H9 (cell line): ENCODE measurements at regions not wholly inside any gene's neighbourhood (a gene's known extent, or its start where the extent isn't known, plus 50 kb on each side); places are given as distances from the start of the nearest gene placed in this dataset.

Experiments used
- DNase-seq: peaks from one replicate; pipeline ENCODE4 v3.0.0-alpha.2; 2017
- H2AFZ ChIP-seq: one replicate; pipeline ENCODE4 v1.6.1; 2013; ENCODE audit warnings: mild to moderate bottlenecking, low read length, control low read depth, moderate library complexity
- H2AK5ac ChIP-seq: 2 replicates; pipeline ENCODE4 v1.6.1; 2013; ENCODE audit warnings: low read length, control low read depth, mixed read lengths; ENCODE audit not compliant: insufficient read length
- H2BK120ac ChIP-seq: one replicate; pipeline ENCODE4 v1.6.1; 2013; ENCODE audit warnings: low read depth, mild to moderate bottlenecking, low read length, control low read depth, inconsistent platforms; ENCODE audit not compliant: poor library complexity, severe bottlenecking
- H2BK12ac ChIP-seq: 2 replicates; pipeline ENCODE4 v1.6.1; 2013; ENCODE audit warnings: low read length, control low read depth, mixed read lengths, low read depth; ENCODE audit not compliant: insufficient read length
- H2BK15ac ChIP-seq: 2 replicates; pipeline ENCODE4 v1.6.1; 2013; ENCODE audit warnings: low read depth, low read length, control low read depth
- H2BK20ac ChIP-seq: one replicate; pipeline ENCODE4 v1.6.1; 2013; ENCODE audit warnings: low read depth, mild to moderate bottlenecking, low read length, control low read depth, inconsistent platforms; ENCODE audit not compliant: poor library complexity, severe bottlenecking
- H2BK5ac ChIP-seq: 2 replicates; pipeline ENCODE4 v1.6.1; 2013; ENCODE audit warnings: low read length, control low read depth, mixed read lengths; ENCODE audit not compliant: insufficient read length
- H3K14ac ChIP-seq: 2 replicates; pipeline ENCODE4 v1.6.1; 2013; ENCODE audit warnings: low read length, control low read depth; ENCODE audit not compliant: insufficient read depth
- H3K18ac ChIP-seq: 2 replicates; pipeline ENCODE4 v1.6.1; 2013; ENCODE audit warnings: low read depth, mild to moderate bottlenecking, mixed read lengths, low read length, control low read depth; ENCODE audit not compliant: insufficient read length
- H3K23ac ChIP-seq: 2 replicates; pipeline ENCODE4 v1.6.1; 2013; ENCODE audit warnings: low read length, control low read depth, mixed read lengths, low read depth; ENCODE audit not compliant: insufficient read length
- H3K23me2 ChIP-seq: 2 replicates; pipeline ENCODE4 v1.6.1; 2013; ENCODE audit warnings: low read depth, mild to moderate bottlenecking, mixed read lengths, low read length, control low read depth; ENCODE audit not compliant: insufficient read length, poor library complexity, severe bottlenecking
- H3K27ac ChIP-seq: 2 replicates; pipeline ENCODE4 v1.5.1; 2013; ENCODE audit warnings: low read length, control low read depth, mixed read lengths, low read depth; ENCODE audit not compliant: insufficient read length
- H3K27me3 ChIP-seq: 2 replicates; pipeline ENCODE4 v1.6.1; 2013; ENCODE audit warnings: low read length, control low read depth, inconsistent platforms; ENCODE audit not compliant: insufficient read depth
- H3K4ac ChIP-seq: 2 replicates; pipeline ENCODE4 v1.6.1; 2013; ENCODE audit warnings: low read depth, mild to moderate bottlenecking, control low read depth, inconsistent platforms, low read length, moderate library complexity
- H3K4me1 ChIP-seq: 2 replicates; pipeline ENCODE4 v1.6.1; 2013; ENCODE audit warnings: low read length, control low read depth, inconsistent platforms; ENCODE audit not compliant: insufficient read depth
- H3K4me2 ChIP-seq: 2 replicates; pipeline ENCODE4 v1.6.1; 2013; ENCODE audit warnings: low read length, control low read depth, mixed read lengths; ENCODE audit not compliant: insufficient read length, insufficient read depth
- H3K56ac ChIP-seq: 2 replicates; pipeline ENCODE4 v1.6.1; 2013; ENCODE audit warnings: low read depth, mild to moderate bottlenecking, mixed read lengths, low read length, control low read depth; ENCODE audit not compliant: insufficient read length
- H3K79me1 ChIP-seq: 2 replicates; pipeline ENCODE4 v1.6.1; 2013; ENCODE audit warnings: low read depth, mild to moderate bottlenecking, moderate library complexity, low read length, control low read depth, inconsistent platforms; ENCODE audit not compliant: insufficient read depth, poor library complexity, severe bottlenecking
- H3K79me2 ChIP-seq: 2 replicates; pipeline ENCODE4 v1.6.1; 2013; ENCODE audit warnings: low read length, control low read depth, inconsistent platforms; ENCODE audit not compliant: insufficient read depth
- H3K9ac ChIP-seq: 2 replicates; pipeline ENCODE4 v1.6.1; 2013; ENCODE audit warnings: low read length, control low read depth, mixed read lengths; ENCODE audit not compliant: insufficient read length; ENCODE audit errors: extremely low read depth
- H3K9me3 ChIP-seq: one replicate; pipeline ENCODE4 v1.6.1; 2013; ENCODE audit warnings: low read depth, low read length, inconsistent platforms; ENCODE audit not compliant: control insufficient read depth
- H3T11ph ChIP-seq: one replicate; pipeline ENCODE4 v1.6.1; 2013; ENCODE audit warnings: mild to moderate bottlenecking, low read length, control low read depth, inconsistent platforms
- H4K20me1 ChIP-seq: one replicate; pipeline ENCODE4 v1.6.1; 2013; ENCODE audit not compliant: control insufficient read depth, insufficient read length, insufficient read depth
- H4K5ac ChIP-seq: 2 replicates; pipeline ENCODE4 v1.6.1; 2013; ENCODE audit warnings: low read depth, mild to moderate bottlenecking, mixed read lengths, low read length, control low read depth; ENCODE audit not compliant: insufficient read length
- H4K8ac ChIP-seq: replicated peaks from 2 replicates; pipeline ENCODE4 v1.6.1; 2013; ENCODE audit warnings: low read length, control low read depth, mixed read lengths, low read depth; ENCODE audit not compliant: insufficient read length
- H4K91ac ChIP-seq: 2 replicates; pipeline ENCODE4 v1.6.1; 2013; ENCODE audit warnings: low read depth, mild to moderate bottlenecking, moderate library complexity, mixed read lengths, low read length, control low read depth; ENCODE audit not compliant: insufficient read length
- H3K27ac Mint-ChIP-seq, 3 experiments: 2 replicates in 2 of 3; 3 replicates in 1 of 3; pipeline ENCODE4 v1.8.0; 2020 to 2021; ENCODE audit warnings: mixed read lengths in 3 of 3, mild to moderate bottlenecking in 1 of 3, moderate library complexity in 1 of 3
- H3K27me3 Mint-ChIP-seq: 2 replicates; pipeline ENCODE4 v1.8.0; 2021; ENCODE audit warnings: low read depth, mild to moderate bottlenecking, moderate library complexity, mixed read lengths
- H3K36me3 Mint-ChIP-seq, 3 experiments: 2 replicates in 2 of 3; 3 replicates in 1 of 3; pipeline ENCODE4 v1.8.0; 2020 to 2021; ENCODE audit warnings: low read depth in 3 of 3, mixed read lengths in 3 of 3; ENCODE audit not compliant: insufficient read depth in 1 of 3
- H3K4me1 Mint-ChIP-seq, 2 experiments: 2 replicates each; pipeline ENCODE4 v1.8.0; 2020; ENCODE audit warnings: mixed read lengths in 2 of 2
- H3K4me3 Mint-ChIP-seq, 2 experiments: 2 replicates in 1 of 2; 3 replicates in 1 of 2; pipeline ENCODE4 v1.8.0; 2020 to 2021; ENCODE audit warnings: mild to moderate bottlenecking in 2 of 2, mixed read lengths in 2 of 2, moderate library complexity in 1 of 2
- H3K9me3 Mint-ChIP-seq, 2 experiments: 2 replicates in 1 of 2; 3 replicates in 1 of 2; pipeline ENCODE4 v1.8.0; 2020; ENCODE audit warnings: mild to moderate bottlenecking in 2 of 2, mixed read lengths in 2 of 2, moderate library complexity in 1 of 2
- CTCF ChIP-seq: fragments of 200-600 bp; sonication (generic); conservative IDR thresholded peaks from 3 replicates; pipeline ENCODE4 v1.8.0; 2021; ENCODE audit warnings: antibody characterized with exemption, mild to moderate bottlenecking
- WGBS: extraction: QIAGEN DNeasy Blood & Tissue Kit; methylation state at CpG from one replicate; pipeline ENCODE4 v1.1.7; 2013; ENCODE audit warnings: missing lambda C conversion rate, low lambda C conversion rate, mixed read lengths; ENCODE audit not compliant: insufficient read length; ENCODE audit errors: extremely low coverage; 5-methylcytosine and 5-hydroxymethylcytosine counted together

- H3K27ac Mint-ChIP-seq, result no peak overlapping the region
- Histone ChIP-seq H2BK12ac (no peak overlapping the region), H2BK15ac (no peak overlapping the region), H2AFZ (no peak overlapping the region), H3K23me2 (no peaks in the 10 kb centered on the region), H4K5ac (no peak overlapping the region), H3K4me1 (peaks cover 7% of the 10 kb centered on the region), H3K79me2 (no peaks in the 10 kb centered on the region), H2BK120ac (no peak overlapping the region), H3K79me1 (no peaks in the 10 kb centered on the region), H2BK20ac (no peak overlapping the region), H3K23ac (no peak overlapping the region), H3K18ac (no peak overlapping the region), H2BK5ac (no peak overlapping the region), H2AK5ac (no peak overlapping the region), H3K56ac (no peak overlapping the region), H3K27ac (no peak overlapping the region), H3K4me2 (no peak overlapping the region), H4K20me1 (no peaks in the 10 kb centered on the region), H4K8ac (no peak overlapping the region), H3K9ac (no peak overlapping the region), H3K14ac (no peak overlapping the region), H4K91ac (no peak overlapping the region), H3K27me3 (no peaks in the 10 kb centered on the region), H3K9me3 (no peaks in the 10 kb centered on the region), H3K4ac (no peak overlapping the region), H3T11ph (no peak overlapping the region)
- H3K4me1 Mint-ChIP-seq, result peaks cover 20 to 31% of the 10 kb centered on the region in 2 experiments
- no peak for DNase-seq
- TF ChIP-seq CTCF, result no peak
- H3K4me3 Mint-ChIP-seq, result no peak overlapping the region
- WGBS, result no CpG with 5 or more reads among the region's 2 CpGs
- peaks cover 5 to 8% (median 8%) of the 10 kb centered on the region in 3 experiments; a peak in 6 of 7 replicates for H3K36me3 Mint-ChIP-seq
- peaks cover 7 to 8% of the 10 kb centered on the region in 2 experiments; a peak in 3 of 5 replicates for H3K9me3 Mint-ChIP-seq
- H3K27me3 Mint-ChIP-seq, result no peaks in the 10 kb centered on the region
Observed at GRCh38 chr3:70620367-70620766, 307.9 kb upstream of the MDFIC2 start.
